ENCODE measurements at regions not wholly inside any gene's neighbourhood (a gene's known extent, or its start where the extent isn't known, plus 50 kb on each side); places are given as distances from the start of the nearest gene placed in this dataset.
A peak's percentile ranks its signal among the peaks of the same experiment; 100 is the strongest.

- 2% methylated on average over 8 of the region's 8 CpGs for WGBS (ENCODE audit: insufficient coverage, low coverage, missing lambda C conversion rate)
- no TSS peak for BruUV-seq (replicated peaks)
- CTCF ChIA-PET (ENCODE audit: low intra/inter-chr PET ratio): no interaction called here
- TF ChIP-seq TGIF2 (CRISPR knock-in tag; IDR thresholded peaks at IDR 0.05) (no peak), CBX2 (IDR thresholded peaks at IDR 0.05; ENCODE audit: insufficient read depth, low read length, poor library complexity, severe bottlenecking) (no peak), SNRNP70 (optimal IDR thresholded peaks at IDR 0.05; ENCODE audit: low read depth, low read length) (no peak), ZNF324 (CRISPR knock-in tag; IDR thresholded peaks at IDR 0.05) (no peak), ZBTB5 (IDR thresholded peaks at IDR 0.05) (no peak), ZBTB12 (CRISPR knock-in tag; IDR thresholded peaks at IDR 0.05) (no peak), KLF13 (tag; IDR thresholded peaks at IDR 0.05; ENCODE audit: borderline replicate concordance, low read depth) (no peak), ZNF561 (CRISPR knock-in tag; conservative IDR thresholded peaks at IDR 0.05) (no peak), ZKSCAN3 (CRISPR knock-in tag; IDR thresholded peaks at IDR 0.05) (no peak), MEF2D (tag; conservative IDR thresholded peaks at IDR 0.05; ENCODE audit: low read depth) (0 out of 2 replicates have a peak, but pooled peaks have one; percentile 37), SMAD4 (CRISPR knock-in tag; conservative IDR thresholded peaks at IDR 0.05) (peak; percentile 52), SOX6 (IDR thresholded peaks at IDR 0.05) (peak; percentile 81; the same call in 1 of the 2 replicates), CHD1 (IDR thresholded peaks at IDR 0.05; ENCODE audit: low read length) (no peak), CREM (IDR thresholded peaks at IDR 0.05; ENCODE audit: low read depth) (peak; percentile 66; the same call in 1 of the 2 replicates), MITF (IDR thresholded peaks at IDR 0.05) (peak; percentile 80; the same call in 1 of the 2 replicates), U2AF1 (optimal IDR thresholded peaks at IDR 0.05; ENCODE audit: low read depth, low read length) (no peak), ZBTB33 (CRISPR knock-in tag; IDR thresholded peaks at IDR 0.05) (0 out of 2 replicates have a peak, but pooled peaks have one; percentile 31), SMARCE1 (IDR thresholded peaks at IDR 0.05) (peak; percentile 22; the same call in 1 of the 2 replicates)
Measured at GRCh38 chr1:59096501-59096900, 200.4 kb upstream of the FGGY start.

More at GRCh38 chr1:59096501-59096900, 200.4 kb upstream of the FGGY start:
- H4K20me1 ChIP-seq (replicated peaks; ENCODE audit: control insufficient read depth, insufficient read depth, low read length): no peaks in the 10 kb centered on the region
- no peaks in the 10 kb centered on the region for H3K9me3 ChIP-seq (replicated peaks; ENCODE audit: control insufficient read depth, insufficient read depth, low read depth, low read length)
- H2AFZ ChIP-seq (ENCODE audit: low read depth, low read length): peak overlapping the region; percentile 36; the same call in 1 of the 2 replicates
- H3K9ac ChIP-seq (ENCODE audit: insufficient read depth in 1 of 2, low read depth in 2 of 2, low read length in 2 of 2): peak overlapping the region in 1 of 2 experiments; percentile 61; a peak in 1 of 4 replicates
- H3K27me3 ChIP-seq (ENCODE audit: control insufficient read depth in 2 of 2, insufficient read depth in 2 of 2, low read length in 2 of 2): 0 out of 5 replicates have a peak, but pooled peaks cover 0 to 3% of the 10 kb centered on the region in 2 experiments
- in situ Hi-C loops (cut with MboI): no loop called here
- no peaks in the 10 kb centered on the region for H3K79me2 ChIP-seq (ENCODE audit: control insufficient read depth, insufficient read depth, low read length)
- DNase-seq (ENCODE audit: extremely low read depth in 1 of 4, low spot score in 3 of 4): peak in 2 of 4 experiments; percentile 47 to 78
- H3K9me1 ChIP-seq (ENCODE audit: control insufficient read depth, insufficient read depth, low read length): no peaks in the 10 kb centered on the region
- ATAC-seq: peak; percentile 90
- no peak overlapping the region for H3K27ac ChIP-seq (ENCODE audit: extremely low read depth, low read depth, low read length)
- intact Hi-C loops (cut with micrococcal nuclease): no loop called here
- FAIRE-seq: no peak
- H3K4me1 ChIP-seq (replicated peaks in 1 of 2; ENCODE audit: control insufficient read depth in 2 of 2, insufficient read depth in 2 of 2, low read length in 2 of 2): peaks cover 0 to 7% of the 10 kb centered on the region in 2 experiments; a peak in 3 of 5 replicates
- no peak overlapping the region; the same call in 1 of the 2 replicates for H3K4me2 ChIP-seq (ENCODE audit: insufficient read depth, low read length)
- H3K4me3 ChIP-seq: no peak overlapping the region
- POLR2A ChIA-PET: interaction anchor here (0.6 to 1.6 kb wide), 5 partner anchors 9 to 532 kb away, joined by 3 to 6 read pairs (median 3); partner anchors contain the start of gene JUN
- no peaks in the 10 kb centered on the region for H3K36me3 ChIP-seq (ENCODE audit: control insufficient read depth, insufficient read depth, low read length)
